GM18505 (cell line): ENCODE measurements at regions not wholly inside any gene's neighbourhood (a gene's known extent, or its start where the extent isn't known, plus 50 kb on each side); places are given as distances from the start of the nearest gene placed in this dataset.
"Not testable (repeated sequence)": the region's sequence is repeated elsewhere in the genome, so short reads cannot be mapped to it uniquely, and the experiment has no call there.

Experiments used
- ATAC-seq: cut with Tn5 transposase; IDR thresholded peaks from one replicate; pipeline ENCODE4 v1.9.1; 2021; ENCODE audit not compliant: unreplicated experiment
- POLR2A ChIP-seq: IDR thresholded peaks from 4 replicates; pipeline ENCODE4 v1.6.1; 2011; ENCODE audit warnings: borderline replicate concordance; ENCODE audit not compliant: insufficient read depth, insufficient read length; ENCODE audit errors: extremely low read depth

GRCh38 chr13:50509771-50510441, 333.6 kb downstream of the DLEU7 start:
- no peak for ATAC-seq
- no peak for TF ChIP-seq POLR2A

- not testable (repeated sequence) for ATAC-seq
These were observed 332.5 kb downstream of the DLEU7 start for GRCh38 chr13:50510885-50511545.

- no peak for TF ChIP-seq POLR2A
- ATAC-seq, result peak; percentile 54
These were observed 331.6 kb downstream of the DLEU7 start for GRCh38 chr13:50511877-50512341.

GRCh38 chr13:50512474-50513299, 330.8 kb downstream of the DLEU7 start:
- peak; percentile 87 for ATAC-seq
- no peak for TF ChIP-seq POLR2A

- no peak for TF ChIP-seq POLR2A
- no peak for ATAC-seq
These were observed 330.1 kb downstream of the DLEU7 start for GRCh38 chr13:50513300-50513877.

GRCh38 chr13:50514249-50514648, 329.2 kb downstream of the DLEU7 start:
- no peak for TF ChIP-seq POLR2A
- ATAC-seq, result no peak

- no peak for TF ChIP-seq POLR2A
- ATAC-seq, result no peak
These were observed 325.4 kb downstream of the DLEU7 start for GRCh38 chr13:50518131-50518530.

GRCh38 chr13:50518781-50519201, 324.7 kb downstream of the DLEU7 start:
- no peak for ATAC-seq
- no peak for TF ChIP-seq POLR2A

- ATAC-seq, result no peak
- TF ChIP-seq POLR2A, result no peak
These were observed 323.6 kb downstream of the DLEU7 start for GRCh38 chr13:50519866-50520265.

GRCh38 chr13:50521006-50521830, 322.3 kb downstream of the DLEU7 start:
- ATAC-seq, result no peak
- no peak for TF ChIP-seq POLR2A

- no peak for TF ChIP-seq POLR2A
- ATAC-seq, result no peak
These were observed 321.7 kb downstream of the DLEU7 start for GRCh38 chr13:50521831-50522149.

GRCh38 chr13:50522506-50522905, 321.0 kb downstream of the DLEU7 start:
- TF ChIP-seq POLR2A, result no peak
- ATAC-seq, result no peak

GRCh38 chr13:50523307-50523706, 320.2 kb downstream of the DLEU7 start:
- no peak for TF ChIP-seq POLR2A
- no peak for ATAC-seq
